SK-N-MC (cell line): ENCODE measurements at regions not wholly inside any gene's neighbourhood (a gene's known extent, or its start where the extent isn't known, plus 50 kb on each side); places are given as distances from the start of the nearest gene placed in this dataset.

Experiments used
- EZH2 ChIP-seq: fragments of 200-600 bp; sonication (generic); IDR thresholded peaks from one replicate; pipeline ENCODE4 v1.6.1; 2017; ENCODE audit warnings: antibody characterized with exemption
- FOXP2 ChIP-seq: optimal IDR thresholded peaks from 2 replicates; pipeline ENCODE3; 2011; ENCODE audit warnings: mild to moderate bottlenecking, moderate library complexity; ENCODE audit not compliant: insufficient read depth; ENCODE audit errors: extremely low read length, control extremely low read depth
- POLR2AphosphoS5 ChIP-seq: IDR thresholded peaks from 2 replicates; pipeline ENCODE4 v1.6.1; 2012; ENCODE audit warnings: mild to moderate bottlenecking, low read depth, low read length, borderline replicate concordance

GRCh38 chr3:162945626-162946025 lies 1449.0 kb downstream of the OTOL1 start:
- no peak for TF ChIP-seq EZH2
- no peak for TF ChIP-seq POLR2AphosphoS5
- no peak for TF ChIP-seq FOXP2
